NB4 (cell line): ENCODE measurements at regions not wholly inside any gene's neighbourhood (a gene's known extent, or its start where the extent isn't known, plus 50 kb on each side); places are given as distances from the start of the nearest gene placed in this dataset.

ENCODE experiments used
- CTCF ChIP-seq: IDR thresholded peaks from one replicate; pipeline ENCODE4 v1.5.1; 2012; ENCODE audit warnings: low read depth, low read length
- MYC ChIP-seq: IDR thresholded peaks from 2 replicates; pipeline ENCODE4 v1.6.1; 2011; ENCODE audit warnings: low read depth, low read length
- POLR2A ChIP-seq: IDR thresholded peaks from 2 replicates; pipeline ENCODE4 v1.6.1; 2011; ENCODE audit warnings: mild to moderate bottlenecking; ENCODE audit not compliant: insufficient read length; ENCODE audit errors: extremely low read depth

- TF ChIP-seq CTCF (no peak), MYC (no peak), POLR2A (no peak)
These were observed 1464.7 kb downstream of the EFNA5 start for GRCh38 chr5:106205916-106206571.
